Kidney capillary endothelial cell (primary cell): ENCODE measurements at regions not wholly inside any gene's neighbourhood (a gene's known extent, or its start where the extent isn't known, plus 50 kb on each side); places are given as distances from the start of the nearest gene placed in this dataset.

ENCODE experiments used
- DNase-seq: peaks from one replicate; pipeline ENCODE4 v3.0.0-alpha.2; 2018; ENCODE audit warnings: low spot score

GRCh38 chr9:20042128-20042711, 253.4 kb upstream of the SLC24A2 start:
- DNase-seq, result no peak

DNA sequence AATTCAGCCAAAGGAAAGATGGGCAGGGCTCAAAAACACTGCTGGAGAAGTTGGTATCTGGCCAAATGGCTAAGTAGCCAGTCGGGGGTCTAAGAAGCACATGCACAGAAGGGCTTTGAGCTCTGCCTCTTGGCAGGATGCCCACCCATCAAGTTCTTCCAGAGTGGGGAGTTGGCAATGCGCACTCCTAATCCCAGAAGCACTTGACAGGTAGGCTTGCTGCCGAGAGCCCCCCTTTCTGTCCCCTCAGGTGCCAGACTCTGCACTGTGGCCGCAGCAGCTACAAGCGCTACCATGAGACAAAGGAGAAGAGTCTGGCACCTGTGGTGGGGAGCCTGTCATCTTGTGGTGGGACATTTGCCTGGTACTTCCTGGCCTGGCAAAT, 252.9 kb upstream of the SLC24A2 start:
- DNase-seq, result no peak

GRCh38 chr9:20040991-20041696, 252.3 kb upstream of the SLC24A2 start:
- no peak for DNase-seq

DNA sequence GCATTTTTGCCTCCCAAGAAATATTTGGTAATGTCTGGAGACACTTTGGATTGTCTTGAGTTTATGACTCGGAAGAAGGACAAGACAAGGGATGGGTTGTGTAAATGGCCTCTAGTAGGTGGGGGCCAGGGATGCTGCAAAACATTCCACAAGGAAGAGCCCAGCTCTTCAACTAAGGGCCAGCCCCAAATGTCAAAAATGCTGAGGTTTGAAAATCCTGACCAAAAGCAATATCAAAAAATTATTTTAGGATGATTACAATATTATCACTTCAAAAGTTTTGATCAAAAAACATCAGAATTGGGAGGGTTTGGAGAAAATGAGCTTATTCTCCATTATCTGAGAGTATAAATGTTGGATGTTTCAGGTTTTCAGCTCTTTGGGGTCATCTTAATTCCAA, 248.9 kb upstream of the SLC24A2 start:
- no peak for DNase-seq

DNA sequence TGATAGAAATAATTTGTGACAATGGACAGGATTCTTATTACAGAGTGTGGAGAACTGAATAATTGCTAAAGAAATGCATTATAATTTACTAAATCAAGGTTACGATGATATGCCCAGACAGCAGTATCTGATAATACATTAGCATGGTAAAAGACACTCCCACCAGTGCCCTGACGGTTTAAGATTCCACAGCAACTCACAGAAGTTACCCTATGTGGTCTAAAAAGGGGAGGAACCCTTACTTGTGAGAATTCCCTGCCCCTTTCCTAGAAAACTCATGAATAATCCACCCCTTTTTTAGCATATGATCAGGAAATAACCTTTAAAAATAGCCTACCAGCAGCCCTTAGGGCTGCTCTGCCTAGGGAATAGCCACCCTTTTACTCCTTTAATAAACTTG, 244.7 kb upstream of the SLC24A2 start:
- no peak for DNase-seq

DNA sequence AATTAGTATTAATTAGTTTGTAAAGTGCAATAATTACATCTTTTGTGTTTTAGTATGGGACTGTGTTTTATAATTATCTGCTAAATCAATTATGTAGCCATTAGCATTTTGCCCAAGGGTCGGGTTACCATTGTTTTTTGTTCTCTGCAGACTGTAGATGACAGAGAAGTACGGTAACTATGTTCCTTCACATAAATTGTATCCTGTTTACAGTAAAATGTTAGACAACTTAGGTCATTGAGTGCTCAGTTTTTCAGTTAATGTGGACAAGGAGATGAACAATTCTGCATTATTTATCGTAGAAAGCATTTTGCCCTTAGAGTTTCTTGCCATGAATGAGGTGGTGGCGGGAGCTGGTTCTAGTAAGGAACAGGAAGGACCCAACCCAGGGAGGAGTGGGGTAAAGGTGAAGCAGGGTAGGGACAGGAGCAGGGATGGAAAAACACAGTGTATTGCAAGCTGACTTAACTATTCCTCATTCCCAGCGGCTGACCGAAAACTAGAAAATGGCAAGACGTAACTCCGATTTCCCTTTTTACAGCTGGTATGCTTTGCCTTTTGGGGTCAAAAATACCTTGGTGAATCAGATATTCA, 243.7 kb upstream of the SLC24A2 start:
- no peak for DNase-seq

DNA sequence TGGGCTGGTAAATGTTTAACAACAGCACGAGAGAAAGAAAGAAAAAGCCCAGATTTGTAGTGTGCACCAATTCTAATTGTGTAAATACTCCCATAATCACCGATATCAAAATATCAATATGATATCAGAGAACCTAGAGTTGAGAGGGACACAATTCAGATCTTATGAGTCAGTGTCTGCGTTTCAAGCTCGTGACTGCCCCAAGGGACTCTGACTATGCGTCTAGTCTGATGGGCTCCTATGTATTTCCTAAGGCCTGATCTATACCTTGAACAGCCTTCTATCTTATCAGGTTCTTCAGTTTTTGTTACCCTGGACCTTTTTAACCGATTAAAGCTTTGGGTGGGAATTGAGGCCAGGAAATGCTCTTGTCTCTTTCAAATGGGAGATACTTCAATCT, 243.0 kb upstream of the SLC24A2 start:
- DNase-seq, result peak; percentile 25

DNA sequence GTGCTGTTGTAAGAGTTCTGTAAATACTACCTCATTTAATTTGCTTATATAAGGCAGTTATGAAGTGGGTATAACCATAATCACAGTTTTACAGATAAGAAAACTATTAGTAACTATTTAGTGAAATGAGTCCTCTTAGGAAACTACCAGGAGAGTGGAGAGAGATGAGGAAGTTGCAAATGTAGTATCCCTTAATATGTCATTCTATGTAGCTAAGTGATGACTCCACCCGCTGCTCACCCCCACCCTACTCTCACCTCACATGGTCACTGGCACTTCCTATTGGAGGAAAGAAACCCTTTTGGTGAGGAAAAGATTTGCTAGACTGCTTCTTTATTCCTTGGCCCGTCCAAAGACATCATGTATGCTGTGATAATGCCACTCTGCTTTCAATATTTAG, 241.8 kb upstream of the SLC24A2 start:
- peak; percentile 10 for DNase-seq

- DNase-seq, result peak; percentile 43
Observed at GRCh38 chr9:20030221-20030620, 241.4 kb upstream of the SLC24A2 start.

DNA sequence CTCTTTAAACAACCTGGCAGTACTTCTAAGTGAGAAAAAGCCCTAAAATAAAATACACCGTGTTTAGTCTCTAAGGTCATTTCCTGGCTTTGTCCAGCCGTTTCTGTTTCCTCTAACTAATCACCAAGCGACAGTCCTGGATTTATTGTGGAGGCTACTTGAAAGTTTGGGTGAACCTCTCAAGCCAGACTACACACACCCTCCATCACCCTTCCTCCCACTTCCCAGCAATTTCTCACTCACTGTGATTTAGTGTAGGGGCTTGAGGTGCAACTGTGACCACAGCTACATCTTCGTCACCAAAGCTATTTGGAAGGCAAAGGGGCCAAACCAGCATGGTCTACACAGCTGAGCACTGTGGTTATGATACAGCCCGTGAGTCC, 240.0 kb upstream of the SLC24A2 start:
- DNase-seq, result peak; percentile 87

DNA sequence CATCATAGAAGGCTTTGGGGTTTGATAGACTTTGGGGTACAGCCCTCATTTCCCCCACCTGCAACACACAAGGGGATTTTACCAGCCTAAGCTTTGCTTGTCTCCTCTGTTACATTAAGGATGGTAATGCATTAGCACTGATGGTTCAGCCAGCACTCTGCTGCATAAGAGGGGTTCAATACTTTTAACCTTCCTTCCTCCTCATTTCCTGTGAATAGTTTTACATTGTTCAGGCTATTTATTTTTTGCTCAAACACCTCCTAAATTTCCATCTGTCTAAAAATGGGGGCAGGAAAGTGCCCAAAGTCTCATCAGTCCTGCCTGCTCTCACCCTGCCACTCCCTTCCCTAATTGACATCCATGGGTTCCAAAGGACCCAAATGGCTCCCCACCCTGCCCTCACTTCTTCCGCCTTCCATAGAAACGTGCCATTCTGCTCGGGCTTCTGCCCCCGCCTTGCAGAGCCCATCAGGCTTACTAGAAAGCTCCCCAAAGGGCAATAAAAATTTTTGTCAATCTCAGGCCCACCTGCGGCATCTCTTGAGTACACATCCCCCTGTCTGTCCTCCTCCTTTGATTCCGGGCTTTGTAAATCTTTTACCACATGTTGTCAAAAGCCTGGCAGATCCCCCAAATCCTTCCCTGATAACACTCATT, 239.5 kb upstream of the SLC24A2 start:
- DNase-seq, result peak; percentile 32

- DNase-seq, result no peak
Observed at GRCh38 chr9:20023961-20024571, 235.2 kb upstream of the SLC24A2 start.

- DNase-seq, result no peak
Observed at GRCh38 chr9:20023210-20023905, 234.5 kb upstream of the SLC24A2 start.

- DNase-seq, result peak; percentile 72
Observed at GRCh38 chr9:20022410-20022809, 233.6 kb upstream of the SLC24A2 start.

DNA sequence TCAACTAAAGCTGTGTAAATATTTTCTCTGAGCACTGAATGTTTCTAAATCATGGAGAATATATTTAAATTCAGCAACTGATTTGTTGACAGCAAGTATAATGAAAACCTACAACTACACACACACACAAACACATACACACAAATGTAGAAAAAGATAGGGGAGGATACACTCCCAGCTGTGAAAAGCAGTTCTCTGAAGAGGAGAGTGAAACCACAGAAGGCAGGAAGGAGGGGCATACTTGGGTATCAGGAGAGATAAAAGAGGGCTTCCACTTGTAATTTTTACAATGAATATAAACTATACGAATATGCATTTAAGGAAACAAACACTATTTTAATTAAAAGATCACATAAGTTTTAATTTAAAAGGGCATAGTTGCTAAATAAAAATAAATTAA, 227.8 kb upstream of the SLC24A2 start:
- no peak for DNase-seq

- DNase-seq, result no peak
Observed at GRCh38 chr9:20015427-20015931, 226.6 kb upstream of the SLC24A2 start.

- peak; percentile 16 for DNase-seq
Observed at GRCh38 chr9:20014168-20014567, 225.3 kb upstream of the SLC24A2 start.

GRCh38 chr9:20012232-20012631, 223.4 kb upstream of the SLC24A2 start:
- DNase-seq, result no peak

- no peak for DNase-seq
Observed at GRCh38 chr9:20009606-20010005, 220.8 kb upstream of the SLC24A2 start.

- no peak for DNase-seq
Observed at GRCh38 chr9:20002011-20002410, 213.2 kb upstream of the SLC24A2 start.

DNA sequence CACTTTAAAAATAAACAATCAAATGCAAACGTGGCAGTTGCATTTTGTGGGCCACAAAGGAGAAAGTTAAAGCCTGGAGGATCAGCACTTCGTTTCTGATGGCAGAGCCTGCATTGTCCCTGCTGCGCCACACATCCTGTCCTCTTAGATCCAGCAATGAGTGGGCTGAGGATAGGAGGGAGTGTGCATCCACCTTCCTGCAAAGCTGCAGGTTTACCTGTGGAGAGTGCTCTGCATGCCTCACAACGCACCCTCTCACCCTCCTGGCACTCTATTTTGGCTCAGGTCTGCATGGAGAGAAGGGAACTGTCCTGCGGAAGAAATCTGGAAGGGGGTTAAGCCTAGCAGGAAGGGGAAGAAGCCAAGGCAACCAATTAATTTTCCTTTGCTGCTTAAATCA, 212.2 kb upstream of the SLC24A2 start:
- DNase-seq, result peak; percentile 24

- peak; percentile 99 for DNase-seq
Observed at GRCh38 chr9:19999491-20000057, 210.7 kb upstream of the SLC24A2 start.
